22Rv1 (cell line): ENCODE measurements at regions not wholly inside any gene's neighbourhood (a gene's known extent, or its start where the extent isn't known, plus 50 kb on each side); places are given as distances from the start of the nearest gene placed in this dataset.

Experiments
- ZFX ChIP-seq: fragments of 450-650 bp; IDR thresholded peaks from 2 replicates; pipeline ENCODE4 v1.6.1; 2017; ENCODE audit warnings: antibody characterized with exemption, borderline replicate concordance
- TF ChIP-seq, protein P1 (sequence below): fragments of 450-650 bp; IDR thresholded peaks from 2 replicates; pipeline ENCODE4 v1.5.1; 2017; ENCODE audit warnings: mild to moderate bottlenecking

GRCh38 chr5:1730487-1730847 is 69.2 kb downstream of the MRPL36 start:
- TF ChIP-seq, protein P1, sequence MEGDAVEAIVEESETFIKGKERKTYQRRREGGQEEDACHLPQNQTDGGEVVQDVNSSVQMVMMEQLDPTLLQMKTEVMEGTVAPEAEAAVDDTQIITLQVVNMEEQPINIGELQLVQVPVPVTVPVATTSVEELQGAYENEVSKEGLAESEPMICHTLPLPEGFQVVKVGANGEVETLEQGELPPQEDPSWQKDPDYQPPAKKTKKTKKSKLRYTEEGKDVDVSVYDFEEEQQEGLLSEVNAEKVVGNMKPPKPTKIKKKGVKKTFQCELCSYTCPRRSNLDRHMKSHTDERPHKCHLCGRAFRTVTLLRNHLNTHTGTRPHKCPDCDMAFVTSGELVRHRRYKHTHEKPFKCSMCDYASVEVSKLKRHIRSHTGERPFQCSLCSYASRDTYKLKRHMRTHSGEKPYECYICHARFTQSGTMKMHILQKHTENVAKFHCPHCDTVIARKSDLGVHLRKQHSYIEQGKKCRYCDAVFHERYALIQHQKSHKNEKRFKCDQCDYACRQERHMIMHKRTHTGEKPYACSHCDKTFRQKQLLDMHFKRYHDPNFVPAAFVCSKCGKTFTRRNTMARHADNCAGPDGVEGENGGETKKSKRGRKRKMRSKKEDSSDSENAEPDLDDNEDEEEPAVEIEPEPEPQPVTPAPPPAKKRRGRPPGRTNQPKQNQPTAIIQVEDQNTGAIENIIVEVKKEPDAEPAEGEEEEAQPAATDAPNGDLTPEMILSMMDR, result no peak
- no peak for TF ChIP-seq ZFX
